ENCODE measurements at regions not wholly inside any gene's neighbourhood (a gene's known extent, or its start where the extent isn't known, plus 50 kb on each side); places are given as distances from the start of the nearest gene placed in this dataset.

DNA sequence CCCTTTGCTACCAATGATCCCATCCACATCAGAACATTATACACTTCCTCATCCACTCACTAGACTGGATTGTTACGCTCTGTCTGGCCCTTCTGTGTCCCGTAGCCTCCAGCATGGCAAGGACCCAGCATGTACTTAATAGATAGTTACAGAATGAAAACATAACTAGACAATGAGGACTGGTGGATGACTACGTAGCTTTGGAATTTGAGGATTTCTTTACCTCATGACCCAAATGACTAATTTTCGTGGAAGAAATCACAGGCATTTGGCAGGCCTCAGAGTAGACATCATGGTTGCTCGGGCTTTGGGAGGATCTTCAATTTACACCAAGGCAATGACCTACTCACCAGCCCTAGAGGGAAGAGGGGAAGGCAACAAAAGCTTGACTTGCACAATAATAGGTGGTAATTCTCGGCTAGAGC lies 299.8 kb downstream of the TLE1 start:
- no peak overlapping the region for H3K4me3 ChIP-seq (ENCODE audit: insufficient read depth, low read length, poor library complexity, severe bottlenecking)
- H3K27ac ChIP-seq (ENCODE audit: low read depth, low read length) = no peak overlapping the region
- H3K9me3 ChIP-seq (ENCODE audit: insufficient read depth, low read length) = no peaks in the 10 kb centered on the region
- H3K9ac ChIP-seq (ENCODE audit: low read length) = no peak overlapping the region
- H3F3A ChIP-seq (ENCODE audit: insufficient read depth) = no peaks in the 10 kb centered on the region
- H2AFZ ChIP-seq (ENCODE audit: low read depth, low read length, severe bottlenecking) = no peak overlapping the region
- H4K20me1 ChIP-seq (ENCODE audit: low read depth, low read length) = no peaks in the 10 kb centered on the region
- H3K36me3 ChIP-seq (ENCODE audit: low read length) = no peaks in the 10 kb centered on the region
- H3K27me3 ChIP-seq (ENCODE audit: low read length) = no peaks in the 10 kb centered on the region
- TF ChIP-seq, protein P1, sequence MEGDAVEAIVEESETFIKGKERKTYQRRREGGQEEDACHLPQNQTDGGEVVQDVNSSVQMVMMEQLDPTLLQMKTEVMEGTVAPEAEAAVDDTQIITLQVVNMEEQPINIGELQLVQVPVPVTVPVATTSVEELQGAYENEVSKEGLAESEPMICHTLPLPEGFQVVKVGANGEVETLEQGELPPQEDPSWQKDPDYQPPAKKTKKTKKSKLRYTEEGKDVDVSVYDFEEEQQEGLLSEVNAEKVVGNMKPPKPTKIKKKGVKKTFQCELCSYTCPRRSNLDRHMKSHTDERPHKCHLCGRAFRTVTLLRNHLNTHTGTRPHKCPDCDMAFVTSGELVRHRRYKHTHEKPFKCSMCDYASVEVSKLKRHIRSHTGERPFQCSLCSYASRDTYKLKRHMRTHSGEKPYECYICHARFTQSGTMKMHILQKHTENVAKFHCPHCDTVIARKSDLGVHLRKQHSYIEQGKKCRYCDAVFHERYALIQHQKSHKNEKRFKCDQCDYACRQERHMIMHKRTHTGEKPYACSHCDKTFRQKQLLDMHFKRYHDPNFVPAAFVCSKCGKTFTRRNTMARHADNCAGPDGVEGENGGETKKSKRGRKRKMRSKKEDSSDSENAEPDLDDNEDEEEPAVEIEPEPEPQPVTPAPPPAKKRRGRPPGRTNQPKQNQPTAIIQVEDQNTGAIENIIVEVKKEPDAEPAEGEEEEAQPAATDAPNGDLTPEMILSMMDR (IDR thresholded peaks at IDR 0.05; ENCODE audit: insufficient read depth, low read length, poor library complexity, severe bottlenecking) = no peak
- no peak for TF ChIP-seq EZH2phosphoT487 (conservative IDR thresholded peaks at IDR 0.05; ENCODE audit: low read length)
- no peaks in the 10 kb centered on the region for H3K79me2 ChIP-seq (ENCODE audit: insufficient read depth, low read length)
- H3K9me2 ChIP-seq (replicated peaks; ENCODE audit: insufficient read depth, low read length) = peaks cover 3% of the 10 kb centered on the region
- H3K4me2 ChIP-seq (ENCODE audit: low read depth, low read length, poor library complexity, severe bottlenecking) = no peak overlapping the region

DNA sequence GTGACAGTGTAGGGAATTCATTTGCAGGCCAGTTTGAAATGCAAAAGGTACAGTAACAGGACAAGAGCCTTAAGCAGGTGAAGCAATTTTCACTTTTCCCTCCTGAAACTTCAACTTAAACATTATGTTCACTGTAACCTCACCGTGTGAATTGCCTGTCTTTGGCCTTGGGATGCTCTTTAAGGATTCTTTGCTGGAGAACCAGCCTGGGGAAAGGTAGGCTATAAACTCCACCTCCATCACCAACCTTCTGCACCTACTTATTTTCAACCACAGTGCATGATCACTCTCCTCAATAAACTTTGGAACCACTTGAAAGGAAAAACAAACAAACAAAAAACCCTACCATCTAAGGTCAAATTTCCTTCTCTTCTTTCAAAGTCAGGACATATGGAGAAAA lies 300.5 kb downstream of the TLE1 start:
- H3K79me2 ChIP-seq (ENCODE audit: insufficient read depth, low read length) = no peaks in the 10 kb centered on the region
- H3K27ac ChIP-seq (ENCODE audit: low read depth, low read length) = no peak overlapping the region
- TF ChIP-seq, protein P1 (IDR thresholded peaks at IDR 0.05; ENCODE audit: insufficient read depth, low read length, poor library complexity, severe bottlenecking) = no peak
- no peak for TF ChIP-seq EZH2phosphoT487 (conservative IDR thresholded peaks at IDR 0.05; ENCODE audit: low read length)
- no peak overlapping the region for H2AFZ ChIP-seq (ENCODE audit: low read depth, low read length, severe bottlenecking)
- H3K9ac ChIP-seq (ENCODE audit: low read length) = no peak overlapping the region
- H3F3A ChIP-seq (ENCODE audit: insufficient read depth) = no peaks in the 10 kb centered on the region
- no peak overlapping the region for H3K4me2 ChIP-seq (ENCODE audit: low read depth, low read length, poor library complexity, severe bottlenecking)
- H3K9me2 ChIP-seq (replicated peaks; ENCODE audit: insufficient read depth, low read length) = peaks cover 3% of the 10 kb centered on the region
- H3K27me3 ChIP-seq (ENCODE audit: low read length) = no peaks in the 10 kb centered on the region
- H3K36me3 ChIP-seq (ENCODE audit: low read length) = no peaks in the 10 kb centered on the region
- H4K20me1 ChIP-seq (ENCODE audit: low read depth, low read length) = no peaks in the 10 kb centered on the region
- no peak overlapping the region for H3K4me3 ChIP-seq (ENCODE audit: insufficient read depth, low read length, poor library complexity, severe bottlenecking)
- H3K9me3 ChIP-seq (ENCODE audit: insufficient read depth, low read length) = no peaks in the 10 kb centered on the region

DNA sequence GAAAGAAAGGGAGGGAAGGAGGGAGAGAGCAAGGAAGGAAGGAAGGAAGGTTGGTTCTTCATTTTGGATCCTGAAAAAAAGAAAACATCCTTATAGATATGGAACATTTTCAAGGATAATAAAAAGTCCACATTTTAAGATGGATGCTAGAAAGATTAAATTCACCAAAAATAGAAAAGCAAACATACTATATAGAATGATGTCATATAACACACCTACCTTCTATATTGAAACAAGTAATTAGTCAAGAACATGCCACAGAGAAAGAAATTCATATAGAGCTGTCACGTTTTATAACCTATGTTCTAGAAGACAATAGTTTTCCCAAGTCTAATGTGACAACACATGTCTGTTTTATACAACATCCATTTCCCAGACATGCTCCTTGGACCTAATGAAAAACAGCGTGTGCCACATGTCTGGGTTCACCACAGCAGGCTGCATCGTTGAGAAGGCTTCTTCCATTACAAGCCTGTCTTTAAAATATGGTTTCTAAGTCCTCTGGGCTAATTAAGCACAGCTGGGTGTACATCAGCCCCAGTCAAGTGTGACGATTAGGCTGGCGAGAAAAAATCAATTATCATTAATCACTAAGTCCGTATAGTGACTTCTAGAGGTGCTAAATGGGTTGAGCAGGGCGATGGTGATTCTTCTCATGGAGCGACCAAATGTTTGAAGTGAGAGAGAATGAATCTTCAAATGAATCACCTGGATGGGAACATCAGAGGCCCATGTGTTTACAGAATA lies 301.8 kb downstream of the TLE1 start:
- Histone ChIP-seq H3K36me3 (ENCODE audit: low read length) (no peaks in the 10 kb centered on the region), H3F3A (ENCODE audit: insufficient read depth) (no peaks in the 10 kb centered on the region), H3K27ac (ENCODE audit: low read depth, low read length) (no peak overlapping the region), H3K27me3 (ENCODE audit: low read length) (no peaks in the 10 kb centered on the region), H3K79me2 (ENCODE audit: insufficient read depth, low read length) (no peaks in the 10 kb centered on the region), H2AFZ (ENCODE audit: low read depth, low read length, severe bottlenecking) (no peak overlapping the region), H3K4me2 (ENCODE audit: low read depth, low read length, poor library complexity, severe bottlenecking) (no peak overlapping the region), H3K9me3 (ENCODE audit: insufficient read depth, low read length) (no peaks in the 10 kb centered on the region), H3K9me2 (replicated peaks; ENCODE audit: insufficient read depth, low read length) (peaks cover 3% of the 10 kb centered on the region), H3K4me3 (ENCODE audit: insufficient read depth, low read length, poor library complexity, severe bottlenecking) (no peak overlapping the region), H3K9ac (ENCODE audit: low read length) (no peak overlapping the region), H4K20me1 (ENCODE audit: low read depth, low read length) (no peaks in the 10 kb centered on the region)
- TF ChIP-seq EZH2phosphoT487 (conservative IDR thresholded peaks at IDR 0.05; ENCODE audit: low read length) = no peak
- TF ChIP-seq, protein P1 (IDR thresholded peaks at IDR 0.05; ENCODE audit: insufficient read depth, low read length, poor library complexity, severe bottlenecking) = no peak
